ENCODE measurements at regions not wholly inside any gene's neighbourhood (a gene's known extent, or its start where the extent isn't known, plus 50 kb on each side); places are given as distances from the start of the nearest gene placed in this dataset.

- Histone ChIP-seq H4K20me1 (replicated peaks in 1 of 2; ENCODE audit: control insufficient read depth in 1 of 2, insufficient read depth in 2 of 2, low read length in 2 of 2) (no peaks in the 10 kb centered on the region), H3K18ac (ENCODE audit: extremely low read depth, low read length) (no peak overlapping the region), H3K23ac (ENCODE audit: insufficient read length) (no peak overlapping the region), H3K23me2 (ENCODE audit: low read depth, low read length) (no peaks in the 10 kb centered on the region), H2AFZ (ENCODE audit: low read length) (no peak overlapping the region; the same call in 1 of the 2 replicates), H2BK15ac (ENCODE audit: low read length) (no peak overlapping the region), H3K4me1 (replicated peaks in 1 of 4; ENCODE audit: control insufficient read depth in 3 of 4, insufficient read depth in 4 of 4, low read length in 3 of 4) (no peaks in the 10 kb centered on the region), H3K27ac (ENCODE audit: low read depth, low read length) (no peak overlapping the region), H2BK20ac (ENCODE audit: low read length) (no peak overlapping the region), H3K4ac (replicated peaks; ENCODE audit: insufficient read length, low read depth, low read length) (no peak overlapping the region), H2BK12ac (ENCODE audit: low read depth, low read length) (no peak overlapping the region), H4K91ac (replicated peaks; ENCODE audit: insufficient read length, low read length) (no peak overlapping the region), H3K14ac (ENCODE audit: insufficient read length) (no peak overlapping the region), H3K79me2 (ENCODE audit: control insufficient read depth in 1 of 2, insufficient read depth in 2 of 2, low read length in 2 of 2) (no peaks in the 10 kb centered on the region), H3K9me3 (ENCODE audit: insufficient read depth in 2 of 2, low read depth in 1 of 2, low read length in 1 of 2) (no peaks in the 10 kb centered on the region), H2BK120ac (replicated peaks; ENCODE audit: low read depth, low read length) (no peak overlapping the region), H4K8ac (ENCODE audit: extremely low read depth, insufficient read depth, low read length) (no peak overlapping the region), H3K56ac (replicated peaks; ENCODE audit: insufficient read length, low read depth, low read length) (no peak overlapping the region), H3K27me3 (replicated peaks in 1 of 4; ENCODE audit: control insufficient read depth in 3 of 4, extremely low read depth in 1 of 4, insufficient read depth in 3 of 4, low read length in 3 of 4) (no peaks in the 10 kb centered on the region), H3K9ac (replicated peaks in 1 of 4; ENCODE audit: extremely low read depth in 1 of 4, low read depth in 3 of 4, low read length in 3 of 4) (no peak overlapping the region), H3K36me3 (ENCODE audit: control insufficient read depth in 2 of 4, insufficient read depth in 4 of 4, low read length in 3 of 4) (no peaks in the 10 kb centered on the region), H2BK5ac (ENCODE audit: low read depth, low read length) (no peak overlapping the region), H2AK5ac (ENCODE audit: low read depth, low read length) (no peak overlapping the region), H4K5ac (ENCODE audit: insufficient read length, low read depth, low read length) (no peak overlapping the region), H3K4me3 (ENCODE audit: extremely low read depth in 1 of 4, insufficient read depth in 2 of 4, low read depth in 3 of 4, low read length in 4 of 4) (no peak overlapping the region), H3K4me2 (ENCODE audit: insufficient read depth in 1 of 2, low read depth in 2 of 2, low read length in 2 of 2) (no peak overlapping the region), H3K79me1 (ENCODE audit: low read depth, low read length) (no peaks in the 10 kb centered on the region)
- ChIA-PET CTCF (ENCODE audit: partially characterized antibody) (no interaction called here), POLR2A (ENCODE audit: partially characterized antibody) (no interaction called here)
- FAIRE-seq (no peak), DNase-seq (ENCODE audit: low read depth in 1 of 2, low spot score in 2 of 2) (no peak)
- 92% methylated on average over 5 of the region's 5 CpGs; no CpG with 5 or more reads in 1 of the 2 experiments for WGBS, 2 experiments (ENCODE audit: extremely low coverage in 1 of 2, insufficient coverage in 1 of 2, insufficient read length in 1 of 2, insufficient replicate concordance in 2 of 2, low coverage in 1 of 2, low lambda C conversion rate in 2 of 2, missing lambda C conversion rate in 1 of 2)
- no peak for TF ChIP-seq CTCF (IDR thresholded peaks at IDR 0.05; ENCODE audit: control extremely low read depth in 1 of 3, insufficient read depth in 1 of 3, low read depth in 1 of 3, low read length in 3 of 3)
- TF ChIP-seq TAF1 (IDR thresholded peaks at IDR 0.05; ENCODE audit: low read depth, low read length): no peak
- no peak for TF ChIP-seq HDAC2 (IDR thresholded peaks at IDR 0.05; ENCODE audit: borderline replicate concordance in 1 of 2, low read depth in 2 of 2, low read length in 2 of 2)
- TF ChIP-seq POU5F1 (IDR thresholded peaks at IDR 0.05; ENCODE audit: low read depth, low read length): no peak
- TF ChIP-seq CHD1 (IDR thresholded peaks at IDR 0.05; ENCODE audit: low read depth, low read length): no peak
- no peak for TF ChIP-seq EZH2 (IDR thresholded peaks at IDR 0.05; ENCODE audit: low read depth, low read length, severe bottlenecking)
- TF ChIP-seq NANOG (IDR thresholded peaks at IDR 0.05; ENCODE audit: insufficient read depth, low read depth, low read length, poor library complexity, severe bottlenecking): no peak
- no peak for TF ChIP-seq CBX5 (IDR thresholded peaks at IDR 0.05; ENCODE audit: low read depth, low read length)
- TF ChIP-seq SIRT6 (IDR thresholded peaks at IDR 0.05; ENCODE audit: low read length): no peak
- TF ChIP-seq MAX (IDR thresholded peaks at IDR 0.05): no peak
- no peak for TF ChIP-seq CBX8 (IDR thresholded peaks at IDR 0.05; ENCODE audit: borderline replicate concordance, low read depth, low read length)
- TF ChIP-seq RAD21 (IDR thresholded peaks at IDR 0.05 in 1 of 2, conservative IDR thresholded peaks at IDR 0.05 in 1 of 2; ENCODE audit: low read depth in 2 of 2, low read length in 2 of 2): no peak
These were observed 456.0 kb upstream of the SPANXN1 start for GRCh38 chrX:144791298-144791697.

Data from H1 (cell line).